Smooth muscle cell of the brain vasculature (primary cell): ENCODE measurements at regions not wholly inside any gene's neighbourhood (a gene's known extent, or its start where the extent isn't known, plus 50 kb on each side); places are given as distances from the start of the nearest gene placed in this dataset.

Experiments
- DNase-seq: peaks from one replicate; pipeline ENCODE4 v3.0.0-alpha.2; 2012; ENCODE audit warnings: low read depth, low spot score

DNA sequence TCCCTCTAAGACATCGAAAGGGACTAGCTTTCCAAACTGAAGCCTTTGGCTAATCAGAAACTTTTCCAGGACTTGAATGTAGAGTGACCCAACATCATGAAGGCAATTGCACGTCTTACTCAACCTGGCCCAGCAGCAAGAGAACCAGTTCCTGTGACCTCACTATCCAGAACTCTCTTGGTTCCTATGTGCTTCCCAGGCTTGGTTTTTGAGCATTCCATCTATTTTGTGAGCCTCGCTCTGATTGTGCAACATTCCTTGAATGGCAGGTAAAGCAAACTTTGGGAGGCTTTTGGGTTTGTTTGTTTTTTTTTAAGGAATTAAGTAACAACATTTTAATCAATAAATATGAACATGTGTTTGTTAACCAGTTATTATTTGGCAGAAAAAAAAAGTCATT, 183.6 kb upstream of the EGLN3 start:
- DNase-seq = no peak

- no peak for DNase-seq
Measured at GRCh38 chr14:34129927-34130552, 179.2 kb upstream of the EGLN3 start.

- no peak for DNase-seq
Measured at GRCh38 chr14:34128665-34129064, 177.8 kb upstream of the EGLN3 start.

DNA sequence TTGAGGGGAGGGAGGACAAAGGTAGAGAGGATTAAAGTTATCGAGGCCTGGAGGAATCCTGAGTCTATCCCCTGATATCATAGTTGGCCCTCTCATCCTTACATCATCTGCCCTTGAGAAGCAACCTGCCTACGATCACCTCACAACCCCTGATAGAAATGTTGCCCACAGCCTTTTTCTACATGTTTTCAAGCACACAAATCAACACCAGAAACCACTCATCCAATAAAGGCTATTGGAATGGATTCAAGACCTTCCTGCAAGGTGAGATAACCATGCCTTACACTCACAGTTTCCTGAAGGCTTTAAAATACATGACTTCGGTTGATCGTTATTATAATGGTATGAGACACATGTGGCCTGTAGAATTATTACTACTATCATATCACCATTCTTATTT, 175.7 kb upstream of the EGLN3 start:
- no peak for DNase-seq

DNA sequence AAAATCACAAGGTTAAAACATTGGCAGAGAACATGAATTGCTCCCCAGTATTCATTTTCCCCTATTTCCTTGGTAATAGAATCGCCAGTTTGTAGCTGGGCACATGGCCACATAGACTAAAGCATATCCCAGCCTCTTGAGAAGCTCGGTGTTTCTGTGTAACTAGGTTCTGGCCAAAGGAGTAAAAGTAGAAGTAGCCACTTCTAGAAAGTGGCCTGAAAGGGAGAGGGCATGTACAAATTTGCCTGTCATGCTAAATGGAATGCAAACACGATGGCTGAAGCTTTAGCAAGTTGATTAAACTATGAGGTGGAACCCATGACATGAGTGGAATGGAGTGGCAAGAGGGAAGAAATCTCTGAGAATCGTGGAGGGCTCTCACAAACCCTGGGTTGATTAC, 173.7 kb upstream of the EGLN3 start:
- DNase-seq = no peak

- no peak for DNase-seq
Measured at GRCh38 chr14:34122650-34123049, 171.8 kb upstream of the EGLN3 start.

DNA sequence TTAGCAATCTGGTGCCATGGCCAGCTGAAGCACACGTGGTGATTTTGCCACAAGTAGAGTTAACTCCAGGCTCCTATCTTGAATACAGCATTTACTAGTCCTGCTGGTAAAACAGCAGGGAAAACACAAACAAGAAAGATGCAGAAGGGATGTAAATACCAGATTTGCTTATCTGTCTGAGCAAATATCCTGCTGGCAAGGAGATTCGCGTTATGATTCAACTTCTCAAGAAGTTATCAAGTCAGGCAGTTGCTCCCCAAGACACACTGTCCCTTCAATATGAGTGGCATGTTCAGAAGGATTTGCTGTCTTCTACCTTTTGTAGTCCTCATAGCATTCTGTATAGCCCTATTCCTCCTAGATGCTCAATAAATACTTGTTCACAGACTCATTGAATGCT, 171.2 kb upstream of the EGLN3 start:
- DNase-seq = no peak

DNA sequence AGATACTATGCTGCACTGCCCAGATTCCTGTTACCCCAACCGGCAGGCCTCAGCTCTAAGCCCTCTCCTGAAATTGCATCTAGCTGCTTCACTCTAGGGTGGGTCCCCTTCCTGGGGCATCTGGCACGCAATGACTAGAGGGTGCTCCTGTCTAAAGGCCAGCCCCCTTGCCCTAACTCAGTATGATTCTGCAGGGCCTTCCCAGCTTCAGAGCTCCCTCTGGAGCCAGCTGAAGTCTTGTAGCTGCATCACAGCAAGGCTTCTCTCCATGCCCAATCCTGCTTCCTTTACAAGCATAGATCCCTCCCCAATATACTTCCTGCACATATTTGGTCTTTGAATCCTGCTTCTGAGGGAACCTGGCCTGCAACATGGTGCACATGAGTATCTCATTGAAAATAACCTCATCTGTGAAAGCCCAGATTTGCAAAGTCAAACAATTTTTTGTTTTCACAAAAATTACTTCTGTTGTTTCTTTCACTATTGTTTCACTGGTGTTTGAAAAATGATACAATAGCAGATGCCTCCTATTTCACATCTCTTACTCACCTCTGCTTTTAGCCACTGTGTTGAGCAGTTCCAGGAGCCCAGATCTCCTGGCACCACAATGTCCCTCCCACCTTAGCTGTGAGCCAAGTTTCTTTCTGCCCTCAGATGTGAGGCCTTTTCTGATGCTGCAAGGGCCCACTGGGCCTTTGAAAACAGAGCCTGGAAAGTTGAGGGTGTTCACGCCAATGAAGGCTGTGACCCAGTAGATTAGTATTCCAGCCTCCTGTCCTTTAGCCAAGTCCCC, 169.5 kb upstream of the EGLN3 start:
- no peak for DNase-seq

DNA sequence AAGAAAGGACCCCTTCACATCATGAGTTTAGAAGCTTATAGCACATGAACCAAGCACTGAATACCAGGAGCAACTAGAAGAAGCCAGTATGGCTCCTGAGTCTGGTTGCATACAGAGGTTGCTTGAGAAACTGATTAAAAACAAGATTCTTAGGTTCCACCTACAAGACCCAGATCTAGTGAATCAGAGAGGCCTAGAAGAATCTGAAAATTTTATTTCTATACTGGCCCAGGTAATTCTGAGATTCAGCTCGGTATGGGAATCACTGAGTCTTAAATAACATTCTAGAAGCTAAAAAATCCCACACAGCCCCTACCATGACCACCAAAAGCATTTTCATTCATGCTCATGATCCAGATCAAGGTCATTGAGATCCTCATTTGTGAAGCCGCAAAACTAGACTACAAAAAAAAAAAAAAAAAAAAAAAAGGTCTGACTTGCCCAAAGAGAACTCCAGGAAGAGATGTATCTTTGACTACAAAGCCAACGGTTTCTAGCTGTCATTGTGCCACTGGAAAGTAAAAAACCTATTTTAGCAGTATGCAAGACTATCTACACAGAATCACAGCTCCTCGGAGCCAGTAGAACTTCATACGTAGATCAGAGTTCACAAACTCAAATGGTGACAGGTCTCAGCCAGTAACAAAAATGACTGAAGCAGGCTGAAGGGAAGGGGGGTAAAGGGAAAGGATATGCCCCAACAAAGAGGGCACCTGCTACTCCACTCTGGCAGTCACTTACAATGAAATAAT, 168.4 kb upstream of the EGLN3 start:
- no peak for DNase-seq

GRCh38 chr14:34113991-34114390, 163.1 kb upstream of the EGLN3 start:
- no peak for DNase-seq

DNA sequence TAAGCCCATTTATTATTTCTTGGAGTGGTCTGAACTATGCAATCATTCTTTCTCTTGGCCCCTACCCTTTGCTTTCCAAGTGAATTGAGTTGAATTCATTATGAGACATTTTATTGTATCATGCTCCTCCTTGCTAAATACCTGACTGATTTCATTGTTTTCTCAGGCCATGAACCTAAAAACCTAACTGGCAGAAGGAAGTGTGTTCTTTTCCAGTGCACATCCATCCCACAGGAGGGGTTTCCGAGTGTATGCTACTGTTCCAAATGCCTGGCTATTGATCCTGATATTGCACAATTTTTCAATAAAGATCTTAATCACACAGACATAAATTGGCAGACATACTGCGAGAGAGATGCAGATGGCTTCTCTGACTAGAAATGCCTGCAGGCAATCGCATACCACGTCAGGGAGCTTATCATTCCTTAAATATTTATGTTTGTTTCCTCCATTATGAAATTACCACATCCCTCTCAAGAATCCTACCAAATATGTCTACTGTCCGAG, 162.2 kb upstream of the EGLN3 start:
- DNase-seq = no peak

DNA sequence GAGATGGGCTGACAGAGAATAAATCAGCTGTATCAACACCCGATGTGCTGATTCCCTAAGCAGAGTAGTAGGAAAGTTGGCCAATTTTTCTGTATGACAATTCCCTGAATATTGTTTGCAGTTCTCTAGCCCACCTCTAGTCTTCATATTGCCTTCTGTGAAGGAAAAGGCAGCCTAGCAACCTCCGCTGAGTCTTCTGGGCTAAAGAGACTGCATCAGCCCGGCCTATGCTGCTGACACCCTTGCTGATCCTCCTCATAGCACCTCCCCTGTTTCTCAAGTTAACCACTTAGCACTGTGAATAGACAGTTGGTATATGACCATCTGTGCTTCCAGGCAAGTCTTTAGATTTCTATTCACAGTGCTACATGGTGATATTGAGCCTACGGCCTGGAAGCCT, 161.1 kb upstream of the EGLN3 start:
- DNase-seq = no peak

GRCh38 chr14:34111505-34111904, 160.6 kb upstream of the EGLN3 start:
- no peak for DNase-seq

DNA sequence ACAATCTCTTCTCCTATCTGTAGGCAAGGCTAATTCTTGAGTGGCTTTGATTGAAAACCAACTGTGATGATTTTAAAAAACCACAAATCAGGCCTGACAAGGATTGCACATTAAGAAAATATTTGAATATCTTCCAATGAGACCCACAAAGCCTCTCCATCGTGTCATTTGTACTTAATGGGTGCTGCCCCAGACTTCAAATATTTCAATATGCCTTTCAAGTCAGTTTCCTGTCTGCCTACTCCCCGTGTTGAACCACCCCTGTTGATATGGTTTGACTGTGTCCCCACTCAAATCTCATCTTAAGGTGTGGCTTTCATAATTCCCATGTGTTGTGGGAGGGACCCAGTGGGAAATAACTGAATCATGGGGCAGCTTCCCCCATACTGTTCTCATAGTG, 159.7 kb upstream of the EGLN3 start:
- DNase-seq = no peak

DNA sequence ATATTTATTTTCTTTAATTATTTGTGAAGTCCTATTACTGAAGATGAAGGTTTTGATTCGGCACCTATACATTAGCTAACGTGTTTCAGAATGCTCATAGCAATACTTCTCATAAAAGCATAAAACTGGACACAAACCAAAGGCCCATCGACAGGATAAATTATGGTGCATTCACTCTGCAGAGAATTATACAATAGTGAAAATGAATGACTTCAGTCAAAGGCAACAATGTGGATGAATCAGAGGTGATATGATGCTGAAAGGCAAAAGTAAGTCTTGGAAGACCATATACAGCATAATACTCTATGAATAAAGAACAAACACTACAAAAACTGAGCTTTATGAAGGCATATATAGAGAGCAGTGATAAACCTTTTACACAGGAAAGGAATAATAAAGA, 156.6 kb upstream of the EGLN3 start:
- DNase-seq = no peak

- DNase-seq = no peak
Measured at GRCh38 chr14:34106310-34106709, 155.4 kb upstream of the EGLN3 start.

- no peak for DNase-seq
Measured at GRCh38 chr14:34104489-34105397, 153.9 kb upstream of the EGLN3 start.

DNA sequence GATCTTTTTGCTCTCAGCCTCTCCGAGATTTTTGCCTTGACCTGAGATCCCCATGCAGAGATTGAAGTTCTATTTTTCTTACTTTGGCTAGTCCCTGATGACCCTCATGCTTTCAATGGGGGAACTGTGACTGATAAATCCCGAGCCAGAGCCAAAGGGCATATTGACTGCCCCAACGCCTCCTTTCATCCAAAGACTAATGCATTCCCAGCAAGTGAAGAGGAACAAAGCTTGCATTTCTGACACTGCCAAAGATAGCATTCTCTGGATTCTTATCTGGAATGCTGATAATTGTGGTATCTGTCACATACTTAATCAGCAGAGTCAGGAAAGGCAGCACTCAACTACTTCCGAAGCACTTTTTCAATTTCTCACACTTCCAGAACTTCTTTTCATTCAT, 152.3 kb upstream of the EGLN3 start:
- no peak for DNase-seq

DNA sequence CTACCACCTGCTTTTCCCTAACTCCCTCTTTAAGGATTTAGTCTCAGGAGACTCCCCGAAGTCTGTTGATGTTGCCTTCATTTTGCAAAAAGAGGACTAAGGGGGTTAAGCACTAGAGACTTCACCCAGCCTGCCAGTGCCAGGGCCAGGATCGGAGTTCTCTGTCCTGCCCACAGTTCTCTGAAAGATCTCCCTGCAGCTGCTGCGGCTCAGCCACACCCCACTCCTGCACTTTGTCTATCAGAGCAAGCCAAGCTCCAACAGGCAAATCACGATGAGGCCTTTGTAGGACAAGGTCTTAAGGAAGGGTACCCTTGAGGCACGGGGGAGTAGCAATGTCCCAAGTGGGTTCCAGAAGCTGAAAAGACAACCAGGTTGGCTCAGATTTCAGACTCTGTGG, 148.8 kb upstream of the EGLN3 start:
- no peak for DNase-seq

DNA sequence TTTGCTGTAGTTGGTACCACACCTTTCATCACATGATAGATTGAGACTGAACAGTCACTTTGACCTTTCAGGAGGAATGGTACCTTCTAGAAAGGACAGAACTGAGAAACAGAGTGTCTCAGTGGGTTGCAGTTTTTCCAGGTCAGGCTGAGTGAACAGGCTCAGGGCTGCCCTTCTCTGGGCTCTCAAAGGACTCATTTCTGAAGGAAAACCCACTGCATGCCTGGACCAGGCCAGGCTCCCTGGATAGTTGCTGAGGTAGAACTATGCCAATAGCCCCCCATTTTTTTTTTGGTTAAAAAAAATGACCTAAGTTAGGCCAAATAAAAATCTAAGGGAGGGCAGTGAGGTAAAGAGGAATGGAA, 148.1 kb upstream of the EGLN3 start:
- DNase-seq = no peak
